GM23338 (cell line): ENCODE measurements at regions not wholly inside any gene's neighbourhood (a gene's known extent, or its start where the extent isn't known, plus 50 kb on each side); places are given as distances from the start of the nearest gene placed in this dataset.

Experiments
- ATAC-seq: fragments of 200-7000 bp; cut with Tn5 transposase; 3 replicates; pipeline ENCODE4 v1.9.1; 2020
- DNase-seq: peaks from one replicate; pipeline ENCODE4 v3.0.0-alpha.2; 2015; ENCODE audit warnings: low spot score
- H2AFZ ChIP-seq: fragments of 200-600 bp; sonication (generic); 2 replicates; pipeline ENCODE4 v1.8.0; 2016; ENCODE audit warnings: antibody characterized with exemption, mild to moderate bottlenecking, moderate library complexity
- H3F3A ChIP-seq: fragments of 200-600 bp; sonication (generic); replicated peaks from 2 replicates; pipeline ENCODE4 v1.8.0; 2017; ENCODE audit warnings: antibody characterized with exemption, mixed run types, low read depth
- H3K27ac ChIP-seq: fragments of 200-600 bp; sonication (generic); 2 replicates; pipeline ENCODE4 v1.6.1; 2016; ENCODE audit warnings: low read depth
- H3K27me3 ChIP-seq: fragments of 200-600 bp; sonication (generic); 2 replicates; pipeline ENCODE4 v1.8.0; 2016; ENCODE audit warnings: mild to moderate bottlenecking, mixed run types, moderate library complexity; ENCODE audit not compliant: insufficient read depth
- H3K36me3 ChIP-seq: fragments of 200-600 bp; sonication (generic); 2 replicates; pipeline ENCODE4 v1.8.0; 2016; ENCODE audit warnings: mild to moderate bottlenecking; ENCODE audit not compliant: insufficient read depth
- H3K4me1 ChIP-seq: fragments of 200-600 bp; sonication (generic); 2 replicates; pipeline ENCODE4 v1.8.0; 2016; ENCODE audit warnings: mild to moderate bottlenecking, moderate library complexity; ENCODE audit not compliant: insufficient read depth
- H3K4me2 ChIP-seq: fragments of 200-600 bp; sonication (generic); 2 replicates; pipeline ENCODE4 v1.7.1; 2017; ENCODE audit warnings: mixed run types
- H3K4me3 ChIP-seq: fragments of 200-600 bp; sonication (generic); 2 replicates; pipeline ENCODE4 v1.6.1; 2016; ENCODE audit warnings: mixed run types
- H3K79me2 ChIP-seq: fragments of 200-600 bp; sonication (generic); replicated peaks from 2 replicates; pipeline ENCODE4 v1.8.0; 2017; ENCODE audit warnings: mild to moderate bottlenecking; ENCODE audit not compliant: insufficient read depth
- H3K9me2 ChIP-seq: fragments of 200-600 bp; sonication (generic); 2 replicates; pipeline ENCODE4 v1.8.0; 2017; ENCODE audit not compliant: insufficient read depth
- H4K20me1 ChIP-seq: fragments of 200-600 bp; sonication (generic); replicated peaks from 2 replicates; pipeline ENCODE4 v1.8.0; 2017; ENCODE audit warnings: mild to moderate bottlenecking; ENCODE audit not compliant: insufficient read depth
- H3K27ac Mint-ChIP-seq: 2 replicates; pipeline ENCODE4 v1.8.0; 2020; ENCODE audit warnings: inconsistent platforms, mild to moderate bottlenecking, moderate library complexity, mixed read lengths
- H3K27me3 Mint-ChIP-seq: 3 replicates; pipeline ENCODE4 v1.8.0; 2022; ENCODE audit warnings: low read depth, mild to moderate bottlenecking, moderate library complexity, mixed read lengths, inconsistent platforms; ENCODE audit not compliant: insufficient read depth, poor library complexity
- H3K36me3 Mint-ChIP-seq: 3 replicates; pipeline ENCODE4 v1.8.0; 2021; ENCODE audit warnings: low read depth, mild to moderate bottlenecking, inconsistent platforms, moderate library complexity, mixed read lengths
- H3K4me1 Mint-ChIP-seq: 3 replicates; pipeline ENCODE4 v1.8.0; 2020; ENCODE audit warnings: mild to moderate bottlenecking, inconsistent platforms, mixed read lengths
- H3K4me3 Mint-ChIP-seq: 3 replicates; pipeline ENCODE4 v1.8.0; 2021; ENCODE audit warnings: moderate library complexity, mild to moderate bottlenecking, inconsistent platforms, mixed read lengths
- H3K9me3 Mint-ChIP-seq: 3 replicates; pipeline ENCODE4 v1.8.0; 2020; ENCODE audit warnings: moderate library complexity, mild to moderate bottlenecking, inconsistent platforms, mixed read lengths
- CREB1 ChIP-seq: fragments of 250-450 bp; sonication (Bioruptor Pico); IDR thresholded peaks from 2 replicates; pipeline ENCODE4 v1.5.0; 2020; ENCODE audit warnings: low read depth, mild to moderate bottlenecking, moderate library complexity
- EZH2 ChIP-seq: fragments of 200-600 bp; sonication (generic); IDR thresholded peaks from one replicate; pipeline ENCODE4 v1.8.0; 2017; ENCODE audit warnings: antibody characterized with exemption, mild to moderate bottlenecking, low read depth; ENCODE audit not compliant: unreplicated experiment
- EZH2phosphoT487 ChIP-seq: fragments of 200-600 bp; sonication (generic); IDR thresholded peaks from one replicate; pipeline ENCODE4 v1.8.1; 2018; ENCODE audit warnings: antibody characterized with exemption; ENCODE audit not compliant: unreplicated experiment
- JUNB ChIP-seq: IDR thresholded peaks from one replicate; pipeline ENCODE4 v1.6.1; 2016; ENCODE audit warnings: antibody characterized with exemption; ENCODE audit not compliant: unreplicated experiment
- NANOG ChIP-seq: IDR thresholded peaks from 2 replicates; pipeline ENCODE4 v1.6.1; 2016; ENCODE audit warnings: antibody characterized with exemption, borderline replicate concordance
- POLR2AphosphoS5 ChIP-seq: IDR thresholded peaks from 2 replicates; pipeline ENCODE4 v1.6.1; 2016; ENCODE audit warnings: antibody characterized with exemption, low read depth
- STAT1 ChIP-seq: IDR thresholded peaks from one replicate; pipeline ENCODE4 v1.6.1; 2016; ENCODE audit warnings: antibody characterized with exemption; ENCODE audit not compliant: unreplicated experiment
- ZNF114 ChIP-seq: fragments of 250-450 bp; sonication (Bioruptor Pico); IDR thresholded peaks from 2 replicates; pipeline ENCODE4 v1.5.0; 2020; ENCODE audit warnings: mild to moderate bottlenecking, moderate library complexity
- ZNF331 ChIP-seq: fragments of 250-450 bp; sonication (Bioruptor Pico); IDR thresholded peaks from 2 replicates; pipeline ENCODE4 v1.5.0; 2020; ENCODE audit warnings: low read depth, mild to moderate bottlenecking, moderate library complexity
- TF ChIP-seq, protein P1 (sequence below): fragments of 250-450 bp; sonication (Bioruptor Pico); IDR thresholded peaks from 2 replicates; pipeline ENCODE4 v1.5.0; 2020; ENCODE audit warnings: mild to moderate bottlenecking, moderate library complexity
- TF ChIP-seq, protein P2 (sequence below): IDR thresholded peaks from 2 replicates; pipeline ENCODE4 v1.6.1; 2016; ENCODE audit warnings: antibody characterized with exemption
- TF ChIP-seq, protein P3 (sequence below), 2 experiments: fragments of 200-600 bp in 1 of 2; sonication (generic) in 1 of 2; conservative IDR thresholded peaks; 2 replicates each; pipeline versions ENCODE4 v1.5.1 to v1.6.1; 2016 to 2017; ENCODE audit warnings: antibody characterized with exemption in 2 of 2, low read depth in 2 of 2, mild to moderate bottlenecking in 2 of 2, moderate library complexity in 1 of 2
- TF ChIP-seq, protein P4 (sequence below): IDR thresholded peaks from one replicate; pipeline ENCODE4 v1.6.1; 2018; ENCODE audit warnings: antibody characterized with exemption; ENCODE audit not compliant: unreplicated experiment

DNA sequence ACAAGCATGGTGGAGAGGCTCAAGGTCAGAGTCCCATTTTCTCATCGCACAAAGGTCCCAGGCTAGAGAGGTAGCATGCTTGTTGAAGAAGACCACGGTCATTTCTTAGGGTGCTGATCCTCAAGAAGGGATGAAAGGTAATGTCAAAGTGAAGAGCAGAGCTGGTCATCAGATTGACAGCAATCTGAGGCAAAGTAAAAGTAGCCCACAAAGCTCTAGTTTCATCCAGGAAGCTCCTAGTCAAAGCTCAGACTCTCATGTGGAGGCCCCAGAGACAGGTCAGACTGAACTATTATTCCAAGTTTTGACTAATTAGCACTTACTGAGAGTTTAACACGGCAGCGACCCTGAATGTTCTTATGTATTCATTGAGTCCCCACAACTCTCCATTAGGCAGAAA, 270.6 kb downstream of the RPS29 start:
- Histone ChIP-seq H3K36me3 (no peaks in the 10 kb centered on the region), H3K4me2 (no peak overlapping the region), H3F3A (no peaks in the 10 kb centered on the region), H3K27ac (no peak overlapping the region), H3K27me3 (no peaks in the 10 kb centered on the region), H2AFZ (peak overlapping the region; percentile 32; the same call in 1 of the 2 replicates), H3K79me2 (no peaks in the 10 kb centered on the region), H3K4me3 (no peak overlapping the region), H3K4me1 (no peaks in the 10 kb centered on the region), H4K20me1 (no peaks in the 10 kb centered on the region), H3K9me2 (no peaks in the 10 kb centered on the region)
- peaks cover 3% of the 10 kb centered on the region; the same call in 2 of the 3 replicates for H3K4me1 Mint-ChIP-seq
- no peak overlapping the region for H3K4me3 Mint-ChIP-seq
- H3K36me3 Mint-ChIP-seq = no peaks in the 10 kb centered on the region
- no peak overlapping the region for H3K27ac Mint-ChIP-seq
- TF ChIP-seq, protein P1, sequence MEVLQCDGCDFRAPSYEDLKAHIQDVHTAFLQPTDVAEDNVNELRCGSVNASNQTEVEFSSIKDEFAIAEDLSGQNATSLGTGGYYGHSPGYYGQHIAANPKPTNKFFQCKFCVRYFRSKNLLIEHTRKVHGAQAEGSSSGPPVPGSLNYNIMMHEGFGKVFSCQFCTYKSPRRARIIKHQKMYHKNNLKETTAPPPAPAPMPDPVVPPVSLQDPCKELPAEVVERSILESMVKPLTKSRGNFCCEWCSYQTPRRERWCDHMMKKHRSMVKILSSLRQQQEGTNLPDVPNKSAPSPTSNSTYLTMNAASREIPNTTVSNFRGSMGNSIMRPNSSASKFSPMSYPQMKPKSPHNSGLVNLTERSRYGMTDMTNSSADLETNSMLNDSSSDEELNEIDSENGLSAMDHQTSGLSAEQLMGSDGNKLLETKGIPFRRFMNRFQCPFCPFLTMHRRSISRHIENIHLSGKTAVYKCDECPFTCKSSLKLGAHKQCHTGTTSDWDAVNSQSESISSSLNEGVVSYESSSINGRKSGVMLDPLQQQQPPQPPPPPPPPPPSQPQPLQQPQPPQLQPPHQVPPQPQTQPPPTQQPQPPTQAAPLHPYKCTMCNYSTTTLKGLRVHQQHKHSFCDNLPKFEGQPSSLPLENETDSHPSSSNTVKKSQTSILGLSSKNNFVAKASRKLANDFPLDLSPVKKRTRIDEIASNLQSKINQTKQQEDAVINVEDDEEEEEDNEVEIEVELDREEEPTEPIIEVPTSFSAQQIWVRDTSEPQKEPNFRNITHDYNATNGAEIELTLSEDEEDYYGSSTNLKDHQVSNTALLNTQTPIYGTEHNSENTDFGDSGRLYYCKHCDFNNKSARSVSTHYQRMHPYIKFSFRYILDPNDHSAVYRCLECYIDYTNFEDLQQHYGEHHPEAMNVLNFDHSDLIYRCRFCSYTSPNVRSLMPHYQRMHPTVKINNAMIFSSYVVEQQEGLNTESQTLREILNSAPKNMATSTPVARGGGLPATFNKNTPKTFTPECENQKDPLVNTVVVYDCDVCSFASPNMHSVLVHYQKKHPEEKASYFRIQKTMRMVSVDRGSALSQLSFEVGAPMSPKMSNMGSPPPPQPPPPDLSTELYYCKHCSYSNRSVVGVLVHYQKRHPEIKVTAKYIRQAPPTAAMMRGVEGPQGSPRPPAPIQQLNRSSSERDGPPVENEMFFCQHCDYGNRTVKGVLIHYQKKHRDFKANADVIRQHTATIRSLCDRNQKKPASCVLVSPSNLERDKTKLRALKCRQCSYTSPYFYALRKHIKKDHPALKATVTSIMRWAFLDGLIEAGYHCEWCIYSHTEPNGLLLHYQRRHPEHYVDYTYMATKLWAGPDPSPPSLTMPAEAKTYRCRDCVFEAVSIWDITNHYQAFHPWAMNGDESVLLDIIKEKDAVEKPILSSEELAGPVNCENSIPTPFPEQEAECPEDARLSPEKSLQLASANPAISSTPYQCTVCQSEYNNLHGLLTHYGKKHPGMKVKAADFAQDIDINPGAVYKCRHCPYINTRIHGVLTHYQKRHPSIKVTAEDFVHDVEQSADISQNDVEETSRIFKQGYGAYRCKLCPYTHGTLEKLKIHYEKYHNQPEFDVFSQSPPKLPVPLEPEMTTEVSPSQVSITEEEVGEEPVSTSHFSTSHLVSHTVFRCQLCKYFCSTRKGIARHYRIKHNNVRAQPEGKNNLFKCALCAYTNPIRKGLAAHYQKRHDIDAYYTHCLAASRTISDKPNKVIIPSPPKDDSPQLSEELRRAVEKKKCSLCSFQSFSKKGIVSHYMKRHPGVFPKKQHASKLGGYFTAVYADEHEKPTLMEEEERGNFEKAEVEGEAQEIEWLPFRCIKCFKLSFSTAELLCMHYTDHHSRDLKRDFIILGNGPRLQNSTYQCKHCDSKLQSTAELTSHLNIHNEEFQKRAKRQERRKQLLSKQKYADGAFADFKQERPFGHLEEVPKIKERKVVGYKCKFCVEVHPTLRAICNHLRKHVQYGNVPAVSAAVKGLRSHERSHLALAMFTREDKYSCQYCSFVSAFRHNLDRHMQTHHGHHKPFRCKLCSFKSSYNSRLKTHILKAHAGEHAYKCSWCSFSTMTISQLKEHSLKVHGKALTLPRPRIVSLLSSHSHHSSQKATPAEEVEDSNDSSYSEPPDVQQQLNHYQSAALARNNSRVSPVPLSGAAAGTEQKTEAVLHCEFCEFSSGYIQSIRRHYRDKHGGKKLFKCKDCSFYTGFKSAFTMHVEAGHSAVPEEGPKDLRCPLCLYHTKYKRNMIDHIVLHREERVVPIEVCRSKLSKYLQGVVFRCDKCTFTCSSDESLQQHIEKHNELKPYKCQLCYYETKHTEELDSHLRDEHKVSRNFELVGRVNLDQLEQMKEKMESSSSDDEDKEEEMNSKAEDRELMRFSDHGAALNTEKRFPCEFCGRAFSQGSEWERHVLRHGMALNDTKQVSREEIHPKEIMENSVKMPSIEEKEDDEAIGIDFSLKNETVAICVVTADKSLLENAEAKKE = no peak
- TF ChIP-seq ZNF331 (CRISPR knock-in tag) (no peak), CREB1 (CRISPR knock-in tag) (no peak), ZNF114 (CRISPR knock-in tag) (no peak), EZH2phosphoT487 (no peak), EZH2 (no peak), JUNB (no peak), STAT1 (no peak), NANOG (no peak), POLR2AphosphoS5 (no peak)
- TF ChIP-seq, protein P2, sequence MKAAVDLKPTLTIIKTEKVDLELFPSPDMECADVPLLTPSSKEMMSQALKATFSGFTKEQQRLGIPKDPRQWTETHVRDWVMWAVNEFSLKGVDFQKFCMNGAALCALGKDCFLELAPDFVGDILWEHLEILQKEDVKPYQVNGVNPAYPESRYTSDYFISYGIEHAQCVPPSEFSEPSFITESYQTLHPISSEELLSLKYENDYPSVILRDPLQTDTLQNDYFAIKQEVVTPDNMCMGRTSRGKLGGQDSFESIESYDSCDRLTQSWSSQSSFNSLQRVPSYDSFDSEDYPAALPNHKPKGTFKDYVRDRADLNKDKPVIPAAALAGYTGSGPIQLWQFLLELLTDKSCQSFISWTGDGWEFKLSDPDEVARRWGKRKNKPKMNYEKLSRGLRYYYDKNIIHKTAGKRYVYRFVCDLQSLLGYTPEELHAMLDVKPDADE = no peak
- TF ChIP-seq, protein P3, sequence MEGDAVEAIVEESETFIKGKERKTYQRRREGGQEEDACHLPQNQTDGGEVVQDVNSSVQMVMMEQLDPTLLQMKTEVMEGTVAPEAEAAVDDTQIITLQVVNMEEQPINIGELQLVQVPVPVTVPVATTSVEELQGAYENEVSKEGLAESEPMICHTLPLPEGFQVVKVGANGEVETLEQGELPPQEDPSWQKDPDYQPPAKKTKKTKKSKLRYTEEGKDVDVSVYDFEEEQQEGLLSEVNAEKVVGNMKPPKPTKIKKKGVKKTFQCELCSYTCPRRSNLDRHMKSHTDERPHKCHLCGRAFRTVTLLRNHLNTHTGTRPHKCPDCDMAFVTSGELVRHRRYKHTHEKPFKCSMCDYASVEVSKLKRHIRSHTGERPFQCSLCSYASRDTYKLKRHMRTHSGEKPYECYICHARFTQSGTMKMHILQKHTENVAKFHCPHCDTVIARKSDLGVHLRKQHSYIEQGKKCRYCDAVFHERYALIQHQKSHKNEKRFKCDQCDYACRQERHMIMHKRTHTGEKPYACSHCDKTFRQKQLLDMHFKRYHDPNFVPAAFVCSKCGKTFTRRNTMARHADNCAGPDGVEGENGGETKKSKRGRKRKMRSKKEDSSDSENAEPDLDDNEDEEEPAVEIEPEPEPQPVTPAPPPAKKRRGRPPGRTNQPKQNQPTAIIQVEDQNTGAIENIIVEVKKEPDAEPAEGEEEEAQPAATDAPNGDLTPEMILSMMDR (conservative IDR thresholded peaks at IDR 0.05; ENCODE audit: low read depth in 2 of 2) = no peak
- TF ChIP-seq, protein P4, sequence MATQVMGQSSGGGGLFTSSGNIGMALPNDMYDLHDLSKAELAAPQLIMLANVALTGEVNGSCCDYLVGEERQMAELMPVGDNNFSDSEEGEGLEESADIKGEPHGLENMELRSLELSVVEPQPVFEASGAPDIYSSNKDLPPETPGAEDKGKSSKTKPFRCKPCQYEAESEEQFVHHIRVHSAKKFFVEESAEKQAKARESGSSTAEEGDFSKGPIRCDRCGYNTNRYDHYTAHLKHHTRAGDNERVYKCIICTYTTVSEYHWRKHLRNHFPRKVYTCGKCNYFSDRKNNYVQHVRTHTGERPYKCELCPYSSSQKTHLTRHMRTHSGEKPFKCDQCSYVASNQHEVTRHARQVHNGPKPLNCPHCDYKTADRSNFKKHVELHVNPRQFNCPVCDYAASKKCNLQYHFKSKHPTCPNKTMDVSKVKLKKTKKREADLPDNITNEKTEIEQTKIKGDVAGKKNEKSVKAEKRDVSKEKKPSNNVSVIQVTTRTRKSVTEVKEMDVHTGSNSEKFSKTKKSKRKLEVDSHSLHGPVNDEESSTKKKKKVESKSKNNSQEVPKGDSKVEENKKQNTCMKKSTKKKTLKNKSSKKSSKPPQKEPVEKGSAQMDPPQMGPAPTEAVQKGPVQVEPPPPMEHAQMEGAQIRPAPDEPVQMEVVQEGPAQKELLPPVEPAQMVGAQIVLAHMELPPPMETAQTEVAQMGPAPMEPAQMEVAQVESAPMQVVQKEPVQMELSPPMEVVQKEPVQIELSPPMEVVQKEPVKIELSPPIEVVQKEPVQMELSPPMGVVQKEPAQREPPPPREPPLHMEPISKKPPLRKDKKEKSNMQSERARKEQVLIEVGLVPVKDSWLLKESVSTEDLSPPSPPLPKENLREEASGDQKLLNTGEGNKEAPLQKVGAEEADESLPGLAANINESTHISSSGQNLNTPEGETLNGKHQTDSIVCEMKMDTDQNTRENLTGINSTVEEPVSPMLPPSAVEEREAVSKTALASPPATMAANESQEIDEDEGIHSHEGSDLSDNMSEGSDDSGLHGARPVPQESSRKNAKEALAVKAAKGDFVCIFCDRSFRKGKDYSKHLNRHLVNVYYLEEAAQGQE = no peak
- DNase-seq (no peak), ATAC-seq (no peak)
- no peaks in the 10 kb centered on the region for H3K9me3 Mint-ChIP-seq
- no peaks in the 10 kb centered on the region for H3K27me3 Mint-ChIP-seq
